HG03354 (cell line): ENCODE measurements at regions not wholly inside any gene's neighbourhood (a gene's known extent, or its start where the extent isn't known, plus 50 kb on each side); places are given as distances from the start of the nearest gene placed in this dataset.
"Not testable (repeated sequence)": the region's sequence is repeated elsewhere in the genome, so short reads cannot be mapped to it uniquely, and the experiment has no call there.

Source experiments
- ATAC-seq: cut with Tn5 transposase; IDR thresholded peaks from one replicate; pipeline ENCODE4 v1.9.1; 2021; ENCODE audit warnings: mild to moderate bottlenecking; ENCODE audit not compliant: unreplicated experiment, poor library complexity, severe bottlenecking

GRCh38 chr22:25406510-25407210 is 157.8 kb upstream of the GRK3 start:
- no peak for ATAC-seq

GRCh38 chr22:25407226-25407858 is 157.1 kb upstream of the GRK3 start:
- no peak for ATAC-seq

GRCh38 chr22:25407859-25408229 is 156.6 kb upstream of the GRK3 start:
- ATAC-seq = no peak

- no peak for ATAC-seq
These were observed 155.2 kb upstream of the GRK3 start for GRCh38 chr22:25409240-25409639.

GRCh38 chr22:25410849-25411248 is 153.6 kb upstream of the GRK3 start:
- ATAC-seq = no peak

- ATAC-seq = no peak
These were observed 150.9 kb upstream of the GRK3 start for GRCh38 chr22:25413620-25414019.

- ATAC-seq = not testable (repeated sequence)
These were observed 148.7 kb upstream of the GRK3 start for GRCh38 chr22:25415731-25416130.

- ATAC-seq = not testable (repeated sequence)
These were observed 146.6 kb upstream of the GRK3 start for GRCh38 chr22:25417826-25418225.

GRCh38 chr22:25419247-25420113 is 145.0 kb upstream of the GRK3 start:
- no peak for ATAC-seq

GRCh38 chr22:25420114-25420441 is 144.4 kb upstream of the GRK3 start:
- not testable (repeated sequence) for ATAC-seq

GRCh38 chr22:25420471-25420924 is 144.0 kb upstream of the GRK3 start:
- ATAC-seq = no peak

GRCh38 chr22:25420925-25421904 is 143.3 kb upstream of the GRK3 start:
- ATAC-seq = no peak

- ATAC-seq = not testable (repeated sequence)
These were observed 137.8 kb upstream of the GRK3 start for GRCh38 chr22:25426530-25427308.

- not testable (repeated sequence) for ATAC-seq
These were observed 132.7 kb upstream of the GRK3 start for GRCh38 chr22:25431637-25432342.

- not testable (repeated sequence) for ATAC-seq
These were observed 131.0 kb upstream of the GRK3 start for GRCh38 chr22:25433381-25433970.

- no peak for ATAC-seq
These were observed 126.9 kb upstream of the GRK3 start for GRCh38 chr22:25437414-25438160.

GRCh38 chr22:25447067-25447685 is 117.3 kb upstream of the GRK3 start:
- no peak for ATAC-seq
